Naive thymus-derived CD4-positive, alpha-beta T cell (primary cell): ENCODE measurements at regions not wholly inside any gene's neighbourhood (a gene's known extent, or its start where the extent isn't known, plus 50 kb on each side); places are given as distances from the start of the nearest gene placed in this dataset.

ENCODE experiments used
- ATAC-seq: fragments of 150-1000 bp; cut with Tn5 transposase; 2 replicates; pipeline ENCODE4 v1.10.0; 2021; ENCODE audit warnings: mild to moderate bottlenecking, moderate library complexity
- CTCF ChIA-PET: fragments of 350-600 bp; sonication (Branson Sonifier 250); formaldehyde crosslinking; loops from one replicate; lab custom pipeline; 2021; ENCODE audit warnings: antibody characterized with exemption; lab: Charles Lee
- POLR2A ChIA-PET: fragments of 350-600 bp; sonication (Branson Sonifier 250); formaldehyde crosslinking; loops from one replicate; lab custom pipeline; 2021; ENCODE audit warnings: antibody characterized with exemption, inconsistent platforms; lab: Charles Lee
- DNase-seq, 9 donors: peaks; one replicate each; pipeline versions ENCODE4 v3.0.0 to v3.0.0-alpha.2; 2020 to 2022; ENCODE audit warnings: mixed read lengths in 1 of 9
- H3K27ac ChIP-seq: one replicate; pipeline ENCODE4 v1.7.0; 2013; ENCODE audit warnings: mild to moderate bottlenecking, low read depth, low read length, moderate library complexity
- H3K27me3 ChIP-seq, 2 donors: one replicate each; pipeline ENCODE4 v1.7.0; 2013; ENCODE audit warnings: low read length in 2 of 2, mild to moderate bottlenecking in 2 of 2, moderate library complexity in 2 of 2; ENCODE audit not compliant: control insufficient read depth in 2 of 2, insufficient read depth in 2 of 2
- H3K36me3 ChIP-seq, 3 experiments: 1 replicate in 2 of 3; 2 replicates in 1 of 3; pipeline ENCODE4 v1.7.0; 2013; ENCODE audit warnings: low read length in 3 of 3, mild to moderate bottlenecking in 3 of 3, moderate library complexity in 1 of 3; ENCODE audit not compliant: insufficient read depth in 3 of 3, control insufficient read depth in 2 of 3
- H3K4me1 ChIP-seq, 2 donors: one replicate each; pipeline ENCODE4 v1.7.0; 2013; ENCODE audit warnings: low read length in 2 of 2, mild to moderate bottlenecking in 2 of 2, moderate library complexity in 1 of 2; ENCODE audit not compliant: control insufficient read depth in 2 of 2, insufficient read depth in 2 of 2
- H3K4me3 ChIP-seq: 2 replicates; pipeline ENCODE4 v1.7.0; 2013; ENCODE audit warnings: mild to moderate bottlenecking, low read length
- H3K9me3 ChIP-seq, 3 experiments: 1 replicate in 2 of 3; 2 replicates in 1 of 3; pipeline ENCODE4 v1.7.0; 2013; ENCODE audit warnings: low read length in 3 of 3; ENCODE audit not compliant: control insufficient read depth in 2 of 3
- H3K27ac Mint-ChIP-seq, 9 donors: one replicate each; pipeline ENCODE4 v1.8.0; 2020 to 2022; ENCODE audit warnings: mixed read lengths in 9 of 9, mild to moderate bottlenecking in 8 of 9, moderate library complexity in 5 of 9, inconsistent platforms in 2 of 9
- H3K27me3 Mint-ChIP-seq, 5 donors: one replicate each; pipeline ENCODE4 v1.8.0; 2021 to 2022; ENCODE audit warnings: mixed read lengths in 5 of 5, mild to moderate bottlenecking in 1 of 5
- H3K36me3 Mint-ChIP-seq, 5 donors: one replicate each; pipeline ENCODE4 v1.8.0; 2020 to 2022; ENCODE audit warnings: mixed read lengths in 5 of 5, mild to moderate bottlenecking in 3 of 5, inconsistent platforms in 1 of 5
- H3K4me1 Mint-ChIP-seq, 7 donors: one replicate each; pipeline ENCODE4 v1.8.0; 2020 to 2022; ENCODE audit warnings: mixed read lengths in 7 of 7, mild to moderate bottlenecking in 3 of 7, inconsistent platforms in 1 of 7
- H3K4me3 Mint-ChIP-seq, 10 donors: one replicate each; pipeline ENCODE4 v1.8.0; 2020 to 2022; ENCODE audit warnings: mild to moderate bottlenecking in 10 of 10, mixed read lengths in 10 of 10, moderate library complexity in 6 of 10, inconsistent platforms in 2 of 10
- H3K9me3 Mint-ChIP-seq, 11 donors: one replicate each; pipeline ENCODE4 v1.8.0; 2020 to 2022; ENCODE audit warnings: mixed read lengths in 11 of 11, mild to moderate bottlenecking in 4 of 11, inconsistent platforms in 1 of 11, moderate library complexity in 1 of 11
- intact Hi-C, 2 donors: fragments of 100-400 bp; cut with micrococcal nuclease; formaldehyde crosslinking; loops; one replicate each; pipeline ENCODE4 v1.15.1; 2023

- Mint-ChIP-seq H3K4me1 (no peaks in the 10 kb centered on the region), H3K9me3 (peaks cover 2 to 17% (median 7%) of the 10 kb centered on the region in 11 donors), H3K36me3 (peaks cover 0 to 3% (median 0%) of the 10 kb centered on the region in 5 donors), H3K4me3 (no peak overlapping the region), H3K27ac (no peak overlapping the region), H3K27me3 (no peaks in the 10 kb centered on the region)
- ChIA-PET POLR2A (no interaction called here), CTCF (no interaction called here)
- no peaks in the 10 kb centered on the region for H3K4me1 ChIP-seq
- H3K27ac ChIP-seq = no peak overlapping the region
- DNase-seq (no peak), ATAC-seq (no peak)
- H3K9me3 ChIP-seq = no peaks in the 10 kb centered on the region
- no peaks in the 10 kb centered on the region for H3K36me3 ChIP-seq
- intact Hi-C loops = no loop called here
- no peaks in the 10 kb centered on the region for H3K27me3 ChIP-seq
- no peak overlapping the region for H3K4me3 ChIP-seq
Observed at GRCh38 chr16:6977291-6977690, 355.4 kb upstream of the RBFOX1 start.

DNA sequence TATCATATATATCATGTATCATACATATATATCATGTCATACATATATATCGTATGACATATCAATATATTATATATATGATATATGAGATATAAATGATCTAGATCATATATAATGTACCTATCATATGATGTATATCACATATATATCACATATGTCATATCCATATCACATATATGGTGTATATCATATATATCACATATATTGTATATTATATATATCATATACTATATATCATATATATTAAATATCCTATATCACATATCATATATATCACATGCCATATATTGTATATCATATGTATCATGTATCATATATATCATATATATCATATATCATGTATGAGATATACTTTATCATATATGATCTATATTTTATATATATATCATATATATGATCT, 355.9 kb upstream of the RBFOX1 start:
- ChIA-PET CTCF (no interaction called here), POLR2A (no interaction called here)
- H3K9me3 ChIP-seq = no peaks in the 10 kb centered on the region
- H3K27me3 ChIP-seq = no peaks in the 10 kb centered on the region
- intact Hi-C loops = no loop called here
- Mint-ChIP-seq H3K27ac (no peak overlapping the region), H3K4me3 (no peak overlapping the region), H3K36me3 (peaks cover 0 to 5% (median 0%) of the 10 kb centered on the region in 5 donors), H3K4me1 (no peaks in the 10 kb centered on the region), H3K9me3 (peaks cover 2 to 19% (median 7%) of the 10 kb centered on the region in 11 donors), H3K27me3 (no peaks in the 10 kb centered on the region)
- H3K27ac ChIP-seq = no peak overlapping the region
- H3K4me3 ChIP-seq = no peak overlapping the region
- ATAC-seq (no peak), DNase-seq (no peak)
- H3K36me3 ChIP-seq = no peaks in the 10 kb centered on the region
- no peaks in the 10 kb centered on the region for H3K4me1 ChIP-seq

DNA sequence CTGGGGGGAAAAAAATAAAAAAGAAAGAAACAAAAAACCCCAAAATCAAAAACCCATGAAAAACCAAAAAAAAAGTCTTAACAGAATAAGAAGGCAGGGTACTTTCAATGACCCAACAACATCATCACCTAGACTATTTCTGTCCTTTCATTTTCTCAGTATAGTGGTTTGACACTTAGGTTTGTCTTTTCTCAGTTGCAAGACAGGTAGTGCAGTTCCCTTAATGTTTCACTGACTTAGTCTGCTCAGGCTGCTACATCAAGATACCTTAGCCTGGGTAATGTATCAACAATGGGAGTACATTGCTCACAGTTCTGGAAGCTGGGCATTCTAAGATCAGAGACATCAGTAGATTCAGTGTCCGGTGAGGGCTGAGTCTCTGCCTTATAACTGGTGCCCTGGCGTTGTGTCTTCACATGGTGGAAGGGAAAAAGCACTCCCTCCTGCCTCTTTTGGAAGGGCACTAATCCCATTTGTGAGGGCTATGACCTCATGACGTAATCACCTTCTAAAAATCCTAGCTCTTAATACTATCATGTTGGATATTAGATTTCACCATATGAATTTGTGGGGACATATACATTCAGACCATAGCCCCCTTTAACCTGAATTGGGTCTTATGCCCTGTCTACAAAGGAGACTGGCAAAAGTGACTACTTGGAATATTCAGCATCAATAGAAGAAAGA, 362.3 kb upstream of the RBFOX1 start:
- no peaks in the 10 kb centered on the region for H3K27me3 ChIP-seq
- H3K9me3 ChIP-seq = no peaks in the 10 kb centered on the region
- H3K27ac Mint-ChIP-seq = no peak overlapping the region
- no peak overlapping the region for H3K4me3 Mint-ChIP-seq
- peaks cover 0 to 5% (median 0%) of the 10 kb centered on the region in 5 donors for H3K36me3 Mint-ChIP-seq
- no peak overlapping the region for H3K27ac ChIP-seq
- H3K4me1 ChIP-seq = no peaks in the 10 kb centered on the region
- no peaks in the 10 kb centered on the region for H3K27me3 Mint-ChIP-seq
- H3K4me1 Mint-ChIP-seq = no peaks in the 10 kb centered on the region
- intact Hi-C loops = no loop called here
- H3K9me3 Mint-ChIP-seq = peaks cover 0 to 19% (median 7%) of the 10 kb centered on the region in 11 donors
- ATAC-seq (no peak), DNase-seq (no peak)
- H3K36me3 ChIP-seq = no peaks in the 10 kb centered on the region
- ChIA-PET CTCF (no interaction called here), POLR2A (no interaction called here)
- no peak overlapping the region for H3K4me3 ChIP-seq

GRCh38 chr16:6969594-6969993, 363.1 kb upstream of the RBFOX1 start:
- ChIA-PET POLR2A (no interaction called here), CTCF (no interaction called here)
- intact Hi-C loops = no loop called here

DNA sequence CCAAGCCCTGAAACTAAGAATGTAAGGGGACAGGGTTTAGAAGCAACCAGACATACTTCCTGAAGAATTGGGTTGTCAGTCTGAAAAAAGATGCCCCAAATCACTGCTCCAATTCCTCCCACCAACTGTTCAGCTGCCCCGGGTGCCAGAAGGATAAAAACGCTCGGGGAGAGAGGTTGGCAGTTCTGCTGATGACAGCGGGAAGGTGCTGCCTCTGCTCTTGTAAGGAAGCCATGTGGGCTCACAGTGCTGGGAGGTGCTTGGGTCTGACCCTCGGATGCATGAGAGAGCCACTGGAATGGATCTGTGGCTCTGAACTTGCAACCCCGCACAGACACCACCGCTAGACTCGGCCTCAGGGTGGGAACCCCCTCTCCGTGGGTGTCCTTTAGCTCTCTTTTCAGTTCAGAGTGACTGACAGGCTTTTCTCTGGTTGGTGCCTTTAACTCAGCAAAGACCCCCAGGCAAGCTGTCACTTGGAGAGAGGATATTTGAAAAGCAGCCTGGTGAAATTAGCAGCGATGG, 364.8 kb upstream of the RBFOX1 start:
- intact Hi-C loops = no loop called here
- H3K36me3 Mint-ChIP-seq = peaks cover 0 to 5% (median 0%) of the 10 kb centered on the region in 5 donors
- ATAC-seq = no peak
- H3K27me3 ChIP-seq = no peaks in the 10 kb centered on the region
- no peaks in the 10 kb centered on the region for H3K9me3 ChIP-seq
- no peaks in the 10 kb centered on the region for H3K27me3 Mint-ChIP-seq
- peaks cover 0 to 30% (median 8%) of the 10 kb centered on the region in 11 donors for H3K9me3 Mint-ChIP-seq
- no peaks in the 10 kb centered on the region for H3K4me1 ChIP-seq
- no peaks in the 10 kb centered on the region for H3K4me1 Mint-ChIP-seq
- no peak overlapping the region for H3K4me3 ChIP-seq
- CTCF ChIA-PET = no interaction called here
- H3K27ac ChIP-seq = no peak overlapping the region
- H3K4me3 Mint-ChIP-seq = no peak overlapping the region
- H3K36me3 ChIP-seq = no peaks in the 10 kb centered on the region
- H3K27ac Mint-ChIP-seq = no peak overlapping the region
- POLR2A ChIA-PET = no interaction called here
- no peak for DNase-seq

More at GRCh38 chr16:6969594-6969993, 363.1 kb upstream of the RBFOX1 start:
- peaks cover 0 to 5% (median 0%) of the 10 kb centered on the region in 5 donors for H3K36me3 Mint-ChIP-seq
- Histone ChIP-seq H3K4me1 (no peaks in the 10 kb centered on the region), H3K9me3 (no peaks in the 10 kb centered on the region), H3K27ac (no peak overlapping the region), H3K4me3 (no peak overlapping the region), H3K36me3 (no peaks in the 10 kb centered on the region), H3K27me3 (no peaks in the 10 kb centered on the region)
- peaks cover 0 to 25% (median 8%) of the 10 kb centered on the region in 11 donors for H3K9me3 Mint-ChIP-seq
- DNase-seq = no peak
- no peak for ATAC-seq
- no peaks in the 10 kb centered on the region for H3K27me3 Mint-ChIP-seq
- H3K4me3 Mint-ChIP-seq = no peak overlapping the region
- no peaks in the 10 kb centered on the region for H3K4me1 Mint-ChIP-seq
- no peak overlapping the region for H3K27ac Mint-ChIP-seq

DNA sequence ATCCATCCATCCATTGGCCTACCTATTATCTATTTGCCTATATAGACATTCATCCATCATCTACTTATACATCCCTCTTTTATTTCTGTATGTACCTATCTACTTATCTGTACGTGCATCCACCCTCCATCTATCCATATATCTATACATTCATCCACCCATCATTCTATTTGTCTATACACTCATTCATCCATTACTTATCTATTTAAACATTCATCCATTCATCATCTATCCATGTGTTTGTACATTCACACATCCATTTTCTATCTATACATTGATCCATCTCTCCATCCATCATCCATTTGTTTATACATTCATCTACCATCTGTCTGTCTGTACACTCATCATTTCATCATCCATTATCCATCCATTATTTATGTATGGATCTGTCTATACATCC, 365.7 kb upstream of the RBFOX1 start:
- Mint-ChIP-seq H3K4me1 (no peaks in the 10 kb centered on the region), H3K27ac (no peak overlapping the region), H3K4me3 (no peak overlapping the region), H3K27me3 (no peaks in the 10 kb centered on the region), H3K9me3 (peaks cover 0 to 36% (median 7%) of the 10 kb centered on the region in 11 donors), H3K36me3 (no peaks in the 10 kb centered on the region)
- H3K9me3 ChIP-seq = no peaks in the 10 kb centered on the region
- no peak overlapping the region for H3K4me3 ChIP-seq
- CTCF ChIA-PET = no interaction called here
- intact Hi-C loops = no loop called here
- no peaks in the 10 kb centered on the region for H3K36me3 ChIP-seq
- no peaks in the 10 kb centered on the region for H3K4me1 ChIP-seq
- ATAC-seq = no peak
- H3K27ac ChIP-seq = no peak overlapping the region
- DNase-seq = no peak
- H3K27me3 ChIP-seq = no peaks in the 10 kb centered on the region
- POLR2A ChIA-PET = no interaction called here

GRCh38 chr16:6964679-6965078, 368.0 kb upstream of the RBFOX1 start:
- Mint-ChIP-seq H3K27me3 (no peaks in the 10 kb centered on the region), H3K27ac (no peak overlapping the region), H3K4me3 (no peak overlapping the region), H3K9me3 (peaks cover 0 to 34% (median 6%) of the 10 kb centered on the region in 11 donors), H3K4me1 (no peaks in the 10 kb centered on the region), H3K36me3 (no peaks in the 10 kb centered on the region)
- DNase-seq = no peak
- intact Hi-C loops = no loop called here
- Histone ChIP-seq H3K4me3 (no peak overlapping the region), H3K9me3 (no peaks in the 10 kb centered on the region), H3K36me3 (no peaks in the 10 kb centered on the region), H3K27ac (no peak overlapping the region), H3K4me1 (no peaks in the 10 kb centered on the region), H3K27me3 (no peaks in the 10 kb centered on the region)
- ATAC-seq = no peak
- POLR2A ChIA-PET = no interaction called here
- CTCF ChIA-PET = no interaction called here
